ENCODE measurements at regions not wholly inside any gene's neighbourhood (a gene's known extent, or its start where the extent isn't known, plus 50 kb on each side); places are given as distances from the start of the nearest gene placed in this dataset.

DNA sequence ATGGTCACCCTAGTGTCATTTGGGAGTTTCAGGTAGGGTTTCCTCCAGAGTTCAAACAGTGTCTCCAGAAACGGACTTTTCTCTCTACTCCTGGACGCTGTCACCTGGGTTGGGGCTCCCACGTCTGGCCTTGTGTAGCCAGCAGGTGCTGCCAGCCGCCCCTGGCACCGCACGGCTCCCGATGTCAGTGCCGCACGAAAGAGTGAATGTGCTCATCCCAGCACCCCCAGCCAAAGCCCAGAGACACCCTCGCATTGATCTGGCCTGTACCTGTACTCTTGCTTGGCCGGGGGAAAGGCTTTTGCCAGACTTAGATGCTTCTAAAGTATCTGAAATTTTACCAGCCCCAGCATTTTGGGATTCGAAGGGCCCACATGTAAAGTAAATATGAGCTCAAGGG, 351.9 kb downstream of the C16orf95 start:
- TF ChIP-seq, protein P1, sequence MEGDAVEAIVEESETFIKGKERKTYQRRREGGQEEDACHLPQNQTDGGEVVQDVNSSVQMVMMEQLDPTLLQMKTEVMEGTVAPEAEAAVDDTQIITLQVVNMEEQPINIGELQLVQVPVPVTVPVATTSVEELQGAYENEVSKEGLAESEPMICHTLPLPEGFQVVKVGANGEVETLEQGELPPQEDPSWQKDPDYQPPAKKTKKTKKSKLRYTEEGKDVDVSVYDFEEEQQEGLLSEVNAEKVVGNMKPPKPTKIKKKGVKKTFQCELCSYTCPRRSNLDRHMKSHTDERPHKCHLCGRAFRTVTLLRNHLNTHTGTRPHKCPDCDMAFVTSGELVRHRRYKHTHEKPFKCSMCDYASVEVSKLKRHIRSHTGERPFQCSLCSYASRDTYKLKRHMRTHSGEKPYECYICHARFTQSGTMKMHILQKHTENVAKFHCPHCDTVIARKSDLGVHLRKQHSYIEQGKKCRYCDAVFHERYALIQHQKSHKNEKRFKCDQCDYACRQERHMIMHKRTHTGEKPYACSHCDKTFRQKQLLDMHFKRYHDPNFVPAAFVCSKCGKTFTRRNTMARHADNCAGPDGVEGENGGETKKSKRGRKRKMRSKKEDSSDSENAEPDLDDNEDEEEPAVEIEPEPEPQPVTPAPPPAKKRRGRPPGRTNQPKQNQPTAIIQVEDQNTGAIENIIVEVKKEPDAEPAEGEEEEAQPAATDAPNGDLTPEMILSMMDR (IDR thresholded peaks at IDR 0.05), result no peak
- TF ChIP-seq ZFX (IDR thresholded peaks at IDR 0.05; ENCODE audit: borderline replicate concordance), result no peak

Data from 22Rv1 (cell line).